ENCODE measurements at regions not wholly inside any gene's neighbourhood (a gene's known extent, or its start where the extent isn't known, plus 50 kb on each side); places are given as distances from the start of the nearest gene placed in this dataset.

DNA sequence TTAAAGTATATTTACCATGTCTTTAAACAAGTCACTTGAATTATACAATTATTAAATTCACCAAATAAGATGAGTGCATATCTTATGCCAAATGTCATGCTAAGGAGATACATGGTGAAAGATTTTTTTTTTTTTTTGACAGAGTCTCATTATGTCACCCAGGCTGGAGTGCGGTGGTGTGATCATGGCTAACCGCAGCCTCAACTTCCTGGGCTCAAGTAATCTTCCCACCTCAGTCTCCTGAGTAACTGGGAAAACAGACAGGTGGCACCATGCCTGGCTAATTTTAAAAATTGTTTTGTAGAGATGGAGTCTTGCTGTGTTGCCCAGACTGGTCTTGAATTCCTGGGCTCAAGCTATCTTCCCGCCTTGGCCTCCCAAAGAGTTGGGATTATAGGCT is 149.0 kb upstream of the GOT2 start:
- TF ChIP-seq, protein P1, sequence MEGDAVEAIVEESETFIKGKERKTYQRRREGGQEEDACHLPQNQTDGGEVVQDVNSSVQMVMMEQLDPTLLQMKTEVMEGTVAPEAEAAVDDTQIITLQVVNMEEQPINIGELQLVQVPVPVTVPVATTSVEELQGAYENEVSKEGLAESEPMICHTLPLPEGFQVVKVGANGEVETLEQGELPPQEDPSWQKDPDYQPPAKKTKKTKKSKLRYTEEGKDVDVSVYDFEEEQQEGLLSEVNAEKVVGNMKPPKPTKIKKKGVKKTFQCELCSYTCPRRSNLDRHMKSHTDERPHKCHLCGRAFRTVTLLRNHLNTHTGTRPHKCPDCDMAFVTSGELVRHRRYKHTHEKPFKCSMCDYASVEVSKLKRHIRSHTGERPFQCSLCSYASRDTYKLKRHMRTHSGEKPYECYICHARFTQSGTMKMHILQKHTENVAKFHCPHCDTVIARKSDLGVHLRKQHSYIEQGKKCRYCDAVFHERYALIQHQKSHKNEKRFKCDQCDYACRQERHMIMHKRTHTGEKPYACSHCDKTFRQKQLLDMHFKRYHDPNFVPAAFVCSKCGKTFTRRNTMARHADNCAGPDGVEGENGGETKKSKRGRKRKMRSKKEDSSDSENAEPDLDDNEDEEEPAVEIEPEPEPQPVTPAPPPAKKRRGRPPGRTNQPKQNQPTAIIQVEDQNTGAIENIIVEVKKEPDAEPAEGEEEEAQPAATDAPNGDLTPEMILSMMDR (conservative IDR thresholded peaks at IDR 0.05 in 1 of 2, IDR thresholded peaks at IDR 0.05 in 1 of 2; ENCODE audit: extremely low read depth in 1 of 2, insufficient read depth in 1 of 2, low read depth in 1 of 2, low read length in 2 of 2) = no peak
- TF ChIP-seq EZH2 (IDR thresholded peaks at IDR 0.05; ENCODE audit: borderline replicate concordance, low read length) = no peak
